OCI-LY1 (cell line): ENCODE measurements at regions not wholly inside any gene's neighbourhood (a gene's known extent, or its start where the extent isn't known, plus 50 kb on each side); places are given as distances from the start of the nearest gene placed in this dataset.

Source experiments
- H2AFZ ChIP-seq: fragments of 200-600 bp; sonication (generic), shearing (Covaris generic); 2 replicates; pipeline ENCODE4 v1.6.0; 2014; ENCODE audit warnings: antibody characterized with exemption, mild to moderate bottlenecking, low read length
- H3F3A ChIP-seq: fragments of 200-600 bp; sonication (generic), shearing (Covaris generic); 2 replicates; pipeline ENCODE4 v1.6.0; 2014; ENCODE audit warnings: mild to moderate bottlenecking, antibody characterized with exemption, low read length, moderate library complexity; ENCODE audit not compliant: insufficient read depth
- H3K27ac ChIP-seq: fragments of 200-600 bp; sonication (generic); 2 replicates; pipeline ENCODE4 v1.5.1; 2014; ENCODE audit warnings: low read length, mixed run types, mild to moderate bottlenecking, low read depth; ENCODE audit not compliant: poor library complexity, severe bottlenecking
- H3K27me3 ChIP-seq: fragments of 200-600 bp; sonication (generic); 2 replicates; pipeline ENCODE4 v1.6.0; 2014; ENCODE audit warnings: antibody characterized with exemption, mild to moderate bottlenecking, low read length, moderate library complexity; ENCODE audit not compliant: insufficient read depth
- H3K36me3 ChIP-seq: fragments of 200-600 bp; sonication (generic); 2 replicates; pipeline ENCODE4 v1.6.1; 2014; ENCODE audit warnings: mild to moderate bottlenecking, antibody characterized with exemption, low read length, moderate library complexity, mixed read lengths; ENCODE audit not compliant: insufficient read depth
- H3K4me1 ChIP-seq: fragments of 200-600 bp; sonication (generic); 2 replicates; pipeline ENCODE4 v1.5.1; 2014; ENCODE audit warnings: mild to moderate bottlenecking, low read length, moderate library complexity; ENCODE audit not compliant: insufficient read depth, severe bottlenecking
- H3K4me2 ChIP-seq: fragments of 200-600 bp; sonication (generic), shearing (Covaris generic); 2 replicates; pipeline ENCODE4 v1.6.1; 2014; ENCODE audit warnings: low read length
- H3K4me3 ChIP-seq: fragments of 200-600 bp; sonication (generic); 2 replicates; pipeline ENCODE4 v1.5.1; 2014; ENCODE audit warnings: low read length, low read depth, mild to moderate bottlenecking, mixed read lengths; ENCODE audit not compliant: poor library complexity, severe bottlenecking
- H3K79me2 ChIP-seq: fragments of 200-600 bp; shearing (Covaris generic); 2 replicates; pipeline ENCODE4 v1.6.1; 2016; ENCODE audit warnings: mixed run types, low read length, mixed read lengths; ENCODE audit not compliant: insufficient read depth
- H3K9ac ChIP-seq: fragments of 200-600 bp; sonication (generic), shearing (Covaris generic); 2 replicates; pipeline ENCODE4 v1.6.1; 2014; ENCODE audit warnings: mild to moderate bottlenecking, low read length, mixed read lengths
- H3K9me2 ChIP-seq: fragments of 200-600 bp; sonication (generic), shearing (Covaris generic); 2 replicates; pipeline ENCODE4 v1.6.1; 2014; ENCODE audit warnings: low read depth, mild to moderate bottlenecking, low read length, mixed read lengths
- H3K9me3 ChIP-seq: fragments of 200-600 bp; shearing (Covaris generic); 2 replicates; pipeline ENCODE4 v1.6.1; 2014; ENCODE audit warnings: low read length, mixed read lengths
- H4K20me1 ChIP-seq: fragments of 200-600 bp; sonication (generic), shearing (Covaris generic); 2 replicates; pipeline ENCODE4 v1.6.0; 2016; ENCODE audit warnings: mild to moderate bottlenecking, low read length; ENCODE audit not compliant: insufficient read depth
- CTCF ChIP-seq: fragments of 200-600 bp; sonication (generic), shearing (Covaris generic); IDR thresholded peaks from 2 replicates; pipeline ENCODE4 v1.5.1; 2017; ENCODE audit warnings: mild to moderate bottlenecking, antibody characterized with exemption, low read length, moderate library complexity, mixed read lengths
- EZH2 ChIP-seq: fragments of 200-600 bp; sonication (generic), shearing (Covaris generic); IDR thresholded peaks from 2 replicates; pipeline ENCODE4 v1.8.0; 2017; ENCODE audit warnings: borderline replicate concordance, mixed run types, mild to moderate bottlenecking, antibody characterized with exemption, low read length, moderate library complexity, mixed read lengths

- Histone ChIP-seq H3K27ac (no peak overlapping the region), H3K9ac (no peak overlapping the region), H3K9me3 (no peaks in the 10 kb centered on the region), H2AFZ (no peak overlapping the region), H3F3A (no peaks in the 10 kb centered on the region), H3K9me2 (no peaks in the 10 kb centered on the region), H3K79me2 (no peaks in the 10 kb centered on the region), H3K27me3 (no peaks in the 10 kb centered on the region), H3K4me1 (no peaks in the 10 kb centered on the region), H3K36me3 (no peaks in the 10 kb centered on the region), H3K4me2 (no peak overlapping the region), H3K4me3 (no peak overlapping the region), H4K20me1 (no peaks in the 10 kb centered on the region)
- TF ChIP-seq CTCF (no peak), EZH2 (no peak)
Measured at GRCh38 chr12:30537228-30537627, 158.4 kb downstream of the IPO8 start.

- TF ChIP-seq CTCF (no peak), EZH2 (no peak)
- Histone ChIP-seq H3K4me1 (no peaks in the 10 kb centered on the region), H2AFZ (no peak overlapping the region), H3K27me3 (no peaks in the 10 kb centered on the region), H3K36me3 (no peaks in the 10 kb centered on the region), H3K79me2 (no peaks in the 10 kb centered on the region), H3K4me2 (no peak overlapping the region), H3K9me2 (no peaks in the 10 kb centered on the region), H3K9me3 (no peaks in the 10 kb centered on the region), H3K9ac (no peak overlapping the region), H3K27ac (no peak overlapping the region), H3F3A (no peaks in the 10 kb centered on the region), H3K4me3 (no peak overlapping the region), H4K20me1 (no peaks in the 10 kb centered on the region)
Measured at GRCh38 chr12:30533558-30534265, 162.0 kb downstream of the IPO8 start.

- Histone ChIP-seq H3K4me1 (no peaks in the 10 kb centered on the region), H3K27ac (no peak overlapping the region), H3K9me3 (no peaks in the 10 kb centered on the region), H3F3A (no peaks in the 10 kb centered on the region), H3K36me3 (no peaks in the 10 kb centered on the region), H2AFZ (no peak overlapping the region), H3K9me2 (no peaks in the 10 kb centered on the region), H4K20me1 (no peaks in the 10 kb centered on the region), H3K4me2 (no peak overlapping the region), H3K4me3 (no peak overlapping the region), H3K27me3 (no peaks in the 10 kb centered on the region), H3K79me2 (no peaks in the 10 kb centered on the region), H3K9ac (no peak overlapping the region)
- TF ChIP-seq CTCF = no peak
- TF ChIP-seq EZH2 = no peak
Measured at GRCh38 chr12:30531731-30532678, 163.7 kb downstream of the IPO8 start.
